HG02840 (cell line): ENCODE measurements at regions not wholly inside any gene's neighbourhood (a gene's known extent, or its start where the extent isn't known, plus 50 kb on each side); places are given as distances from the start of the nearest gene placed in this dataset.
"Not testable (repeated sequence)": the region's sequence is repeated elsewhere in the genome, so short reads cannot be mapped to it uniquely, and the experiment has no call there.

ENCODE experiments used
- ATAC-seq: cut with Tn5 transposase; IDR thresholded peaks from one replicate; pipeline ENCODE4 v1.9.1; 2021; ENCODE audit warnings: mild to moderate bottlenecking, moderate library complexity, moderate number of reproducible peaks; ENCODE audit not compliant: unreplicated experiment, low FRiP score

DNA sequence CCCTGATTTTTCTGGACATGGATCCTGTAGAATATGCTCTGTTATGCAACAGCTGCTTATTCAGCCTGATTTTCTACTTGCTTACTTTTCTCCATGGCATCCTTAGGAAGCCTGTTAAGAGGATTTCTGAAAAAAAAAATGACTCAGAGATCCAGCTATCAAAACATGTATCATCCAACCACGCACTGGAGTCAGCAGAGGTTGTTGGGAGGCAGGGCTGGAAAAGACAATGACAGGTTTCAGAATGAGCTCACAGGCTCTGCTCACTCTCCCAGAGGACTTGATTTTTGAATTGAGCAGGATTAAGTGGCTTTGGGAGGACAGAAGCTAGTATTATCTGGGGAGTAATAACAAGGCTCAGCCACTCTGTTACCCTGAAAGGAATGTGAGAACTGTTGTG, 742.3 kb downstream of the PRIM2 start:
- ATAC-seq: not testable (repeated sequence)

DNA sequence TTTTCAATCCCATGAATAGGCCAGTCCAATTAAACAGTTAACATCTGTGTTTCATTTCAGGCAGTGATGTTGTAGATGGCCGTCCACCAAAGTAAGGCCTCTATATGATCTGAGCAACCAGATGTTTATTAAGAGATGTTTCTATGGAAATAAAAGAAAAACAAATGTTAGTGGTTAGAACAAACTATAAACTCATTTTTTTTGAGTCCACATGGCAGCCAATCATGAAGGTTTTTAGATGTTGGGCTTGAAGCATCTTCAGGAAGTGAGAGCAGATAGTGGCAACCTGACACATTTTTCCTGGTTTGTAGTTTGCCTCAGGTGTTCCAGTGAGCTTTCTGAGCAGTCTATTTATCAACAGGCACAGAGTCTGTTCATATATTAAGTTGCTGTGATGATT, 746.1 kb downstream of the PRIM2 start:
- ATAC-seq: not testable (repeated sequence)

DNA sequence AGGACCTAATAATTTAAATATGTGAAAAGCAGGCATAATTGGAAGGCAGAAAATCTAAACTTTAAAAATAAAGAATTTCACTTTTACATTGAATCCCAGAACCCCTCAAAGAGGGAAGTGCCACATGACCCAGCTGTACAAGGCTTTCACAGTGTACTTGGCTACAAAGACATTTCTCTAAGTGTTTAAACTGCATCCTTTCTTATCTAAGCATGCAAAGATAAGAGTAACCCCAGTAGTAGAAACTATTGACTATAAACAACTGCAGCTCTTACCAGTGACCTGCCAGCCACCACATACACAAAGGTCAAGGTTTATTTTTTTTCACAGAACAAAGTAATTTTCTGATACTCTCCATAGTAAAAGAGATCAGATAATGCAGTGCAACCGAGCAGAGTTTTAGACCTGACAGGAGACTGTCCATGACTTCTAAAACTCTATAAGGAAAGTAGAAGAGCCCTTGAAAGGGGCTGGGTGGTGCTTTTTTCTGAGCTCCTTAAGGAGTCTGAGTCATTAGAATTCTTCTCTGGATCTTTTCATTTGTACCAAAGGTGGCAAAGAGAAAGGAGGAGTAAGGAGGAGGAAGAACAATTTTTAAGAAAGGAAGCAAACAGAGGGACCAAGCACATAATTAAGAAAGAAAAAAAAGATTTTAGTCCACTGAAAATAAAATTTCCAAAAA, 750.6 kb downstream of the PRIM2 start:
- ATAC-seq: not testable (repeated sequence)

DNA sequence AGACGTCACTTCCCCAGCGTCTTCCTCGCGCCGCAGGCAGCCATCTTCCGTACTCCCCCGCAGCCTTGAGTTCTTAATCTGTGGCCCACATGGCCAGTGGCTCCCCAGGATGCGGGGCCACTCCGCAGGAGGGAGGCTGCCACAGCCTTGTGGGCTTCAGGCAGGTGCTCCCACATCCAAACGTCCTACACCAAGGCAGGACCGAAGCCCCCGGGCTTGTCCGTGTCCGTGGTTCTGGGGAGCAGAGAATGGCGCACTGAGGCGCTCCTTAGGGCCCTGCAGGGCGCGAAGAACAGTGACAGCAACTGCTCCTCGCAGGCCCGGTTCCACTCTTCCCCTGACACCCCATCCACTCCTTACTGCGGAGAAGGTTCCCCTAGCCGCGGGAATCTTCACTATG, 755.8 kb downstream of the PRIM2 start:
- no peak for ATAC-seq

DNA sequence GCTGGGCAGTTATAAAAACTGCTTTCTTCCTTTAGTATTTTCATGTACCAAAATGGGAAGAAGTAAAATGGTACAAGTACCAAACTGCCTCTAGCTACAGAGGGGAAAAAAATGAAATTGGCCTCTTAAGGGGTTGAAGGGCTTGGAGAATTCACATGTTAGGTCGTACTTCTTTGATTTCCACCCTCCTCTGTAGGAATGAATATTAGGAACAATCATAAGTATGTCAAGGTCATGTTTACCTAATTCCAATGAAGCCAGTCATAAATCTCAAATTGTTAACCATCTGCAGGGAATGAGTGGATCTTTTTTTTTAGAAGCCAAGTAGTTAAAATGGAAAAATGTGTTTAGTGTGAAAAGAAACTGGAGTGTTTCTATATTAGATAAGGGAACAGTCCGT, 772.6 kb downstream of the PRIM2 start:
- not testable (repeated sequence) for ATAC-seq

DNA sequence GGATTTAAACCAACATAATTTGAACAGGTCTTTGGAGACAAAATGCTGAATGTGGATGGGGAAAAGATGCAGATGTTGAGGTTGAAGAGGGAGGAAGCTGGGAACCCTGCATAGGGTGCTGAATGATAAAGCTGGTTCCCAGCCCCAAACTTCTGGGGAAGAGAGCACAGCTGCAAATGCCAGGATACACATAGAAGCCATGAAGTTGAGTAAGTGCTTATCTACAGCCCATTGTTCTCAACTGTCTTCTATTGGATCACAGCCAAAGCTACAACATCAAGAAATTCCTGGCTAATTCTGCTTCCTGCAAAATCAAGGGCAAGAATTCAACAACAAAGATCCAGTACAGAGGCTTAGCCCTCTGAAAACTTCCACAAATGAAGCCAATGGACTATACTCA, 779.8 kb downstream of the PRIM2 start:
- ATAC-seq: not testable (repeated sequence)

DNA sequence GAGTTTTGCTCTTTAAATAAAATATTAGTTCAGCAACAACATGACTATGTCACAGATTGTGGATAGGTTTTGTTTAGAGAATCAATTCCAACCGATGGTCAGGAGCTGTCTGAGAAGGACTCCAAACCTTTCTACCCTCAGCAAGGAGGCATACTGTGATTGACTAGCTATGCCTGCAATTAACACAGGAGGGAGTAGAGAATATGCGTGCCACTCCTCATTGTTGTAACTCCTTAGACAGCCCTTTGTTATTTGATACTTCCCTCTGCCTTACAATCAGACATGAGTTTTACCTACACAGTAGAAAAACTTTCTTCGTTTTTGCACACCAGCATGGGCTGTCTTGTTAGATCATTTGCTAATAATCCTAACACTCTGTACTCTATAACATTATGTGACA, 796.5 kb downstream of the PRIM2 start:
- no peak for ATAC-seq

DNA sequence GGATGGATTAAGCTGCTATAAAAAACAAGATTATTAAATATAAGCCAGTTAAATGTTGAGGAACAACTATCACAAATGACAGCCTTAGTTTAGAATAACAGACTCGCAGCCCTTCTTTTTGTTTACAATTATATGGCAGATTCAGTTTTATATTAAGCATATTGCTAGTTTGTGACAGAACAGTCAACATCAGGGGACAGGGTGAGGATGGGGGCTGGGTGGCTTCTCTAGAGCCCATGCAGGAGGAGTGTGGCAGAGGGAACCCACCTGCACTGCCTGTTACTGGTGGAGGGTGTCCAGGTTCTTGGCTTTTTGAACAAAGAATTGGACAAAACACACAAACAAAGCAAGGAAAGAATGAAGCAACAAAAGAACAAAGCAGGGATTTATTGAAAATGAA, 799.7 kb downstream of the PRIM2 start:
- not testable (repeated sequence) for ATAC-seq

DNA sequence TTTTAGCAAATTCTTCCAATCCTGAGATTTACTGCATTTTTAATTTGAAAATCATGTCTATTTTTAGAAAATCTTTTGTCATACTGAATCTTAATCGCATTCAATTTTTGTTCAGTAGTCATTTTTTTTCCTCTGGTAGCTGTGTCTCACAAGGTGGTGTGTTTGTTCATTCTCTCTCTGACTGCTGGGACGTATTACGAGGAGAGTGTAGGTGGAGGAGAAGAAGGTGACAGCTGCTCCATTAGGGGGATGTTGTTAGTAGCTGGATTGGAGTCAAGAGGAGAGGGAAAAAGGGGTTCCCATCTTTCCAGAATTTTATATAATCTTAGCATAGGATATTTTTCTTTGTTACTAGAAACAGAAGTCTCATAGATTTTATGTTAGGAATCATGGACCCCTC, 804.2 kb downstream of the PRIM2 start:
- not testable (repeated sequence) for ATAC-seq

DNA sequence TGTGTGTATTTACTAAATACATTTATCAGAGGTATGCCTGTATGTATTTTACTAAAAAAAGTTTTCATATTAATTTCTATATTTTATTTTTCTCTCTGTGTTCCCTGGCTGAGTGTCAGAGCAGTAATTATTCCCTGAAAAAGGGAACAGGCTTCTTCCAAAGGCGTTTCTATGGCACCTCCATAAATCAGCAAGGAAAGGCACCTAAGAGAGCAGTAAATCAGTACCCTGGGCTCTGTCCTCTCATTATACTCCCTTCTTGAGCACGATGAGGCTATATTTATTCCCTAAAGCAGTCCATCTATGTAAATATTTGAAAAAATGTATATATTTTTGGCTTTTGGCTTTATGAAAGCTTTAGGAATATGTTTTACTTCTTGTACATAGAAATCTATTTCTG, 806.3 kb downstream of the PRIM2 start:
- ATAC-seq: not testable (repeated sequence)

DNA sequence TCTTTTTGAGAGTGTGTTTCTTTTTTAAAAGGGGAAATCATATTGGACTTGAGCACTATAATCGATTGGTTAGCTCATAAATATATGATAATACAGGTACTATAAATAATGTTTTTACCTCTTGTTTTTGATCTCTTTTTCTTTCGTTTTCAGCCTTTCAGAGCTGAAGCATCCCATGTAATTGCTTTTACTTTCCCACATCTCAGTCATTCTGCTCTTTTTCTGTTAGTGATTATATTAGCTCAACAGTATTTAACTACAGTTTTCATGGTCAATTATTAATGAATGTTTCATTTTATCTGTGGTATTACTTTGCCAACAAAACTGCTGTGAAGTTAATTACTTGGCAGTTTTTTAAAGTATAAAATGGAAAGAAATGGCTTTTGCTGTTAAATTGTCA, 811.1 kb downstream of the PRIM2 start:
- not testable (repeated sequence) for ATAC-seq

DNA sequence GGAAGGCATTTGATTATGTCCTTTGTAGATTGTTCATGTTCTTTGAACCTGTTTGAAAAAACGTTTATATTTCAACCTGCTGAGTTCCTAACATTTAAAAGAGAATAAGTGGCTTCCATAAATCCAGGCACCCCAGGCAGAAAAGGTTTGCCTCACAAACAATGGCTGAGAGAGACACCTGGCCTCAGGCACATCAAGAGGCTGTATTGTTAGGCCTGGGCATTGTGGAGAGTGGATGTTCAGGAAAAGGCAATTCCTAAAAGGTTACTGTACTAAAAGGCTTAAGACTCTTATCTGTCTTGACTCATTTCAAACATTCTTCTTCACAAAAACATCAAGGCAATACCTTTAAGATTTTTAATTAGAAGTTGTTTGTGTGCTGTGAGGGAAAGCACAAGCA, 811.7 kb downstream of the PRIM2 start:
- not testable (repeated sequence) for ATAC-seq

DNA sequence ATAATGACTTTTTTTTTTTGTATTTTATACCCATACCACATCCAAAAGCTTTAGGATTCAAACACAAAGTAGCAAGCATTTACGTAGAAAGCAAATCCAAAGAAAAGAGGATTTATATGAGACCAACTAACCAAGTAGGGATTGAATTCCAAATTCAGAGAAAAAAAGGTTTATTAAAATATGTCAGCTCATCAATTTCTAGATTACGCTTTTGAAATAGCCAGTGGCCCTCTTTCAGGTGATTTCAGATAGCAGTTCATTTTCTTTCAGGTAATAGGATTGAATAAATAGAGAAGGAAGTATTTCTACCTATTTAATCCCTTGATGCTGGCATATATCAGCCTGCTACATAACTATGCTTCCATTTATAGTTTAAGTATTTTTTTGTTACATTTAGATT, 822.3 kb downstream of the PRIM2 start:
- ATAC-seq: not testable (repeated sequence)

DNA sequence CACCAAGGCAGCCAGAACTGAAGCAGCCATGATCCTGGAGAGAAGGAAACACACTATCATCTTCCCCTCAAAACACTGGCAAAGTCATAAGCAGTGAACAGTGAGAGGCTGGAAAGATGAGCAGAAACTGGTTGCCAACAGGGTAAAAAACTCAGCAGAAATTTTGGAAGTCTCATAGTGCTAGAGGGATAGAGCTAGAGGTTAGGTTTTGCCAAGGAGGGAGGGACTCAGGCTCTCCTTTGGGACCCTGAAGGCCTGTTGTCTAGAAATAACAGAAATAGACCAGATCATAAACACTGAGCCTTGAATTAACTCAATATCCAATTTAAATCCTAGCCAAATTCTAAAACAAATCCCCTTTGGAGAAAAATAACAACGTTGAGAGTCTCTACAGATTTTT, 853.6 kb downstream of the PRIM2 start:
- not testable (repeated sequence) for ATAC-seq

DNA sequence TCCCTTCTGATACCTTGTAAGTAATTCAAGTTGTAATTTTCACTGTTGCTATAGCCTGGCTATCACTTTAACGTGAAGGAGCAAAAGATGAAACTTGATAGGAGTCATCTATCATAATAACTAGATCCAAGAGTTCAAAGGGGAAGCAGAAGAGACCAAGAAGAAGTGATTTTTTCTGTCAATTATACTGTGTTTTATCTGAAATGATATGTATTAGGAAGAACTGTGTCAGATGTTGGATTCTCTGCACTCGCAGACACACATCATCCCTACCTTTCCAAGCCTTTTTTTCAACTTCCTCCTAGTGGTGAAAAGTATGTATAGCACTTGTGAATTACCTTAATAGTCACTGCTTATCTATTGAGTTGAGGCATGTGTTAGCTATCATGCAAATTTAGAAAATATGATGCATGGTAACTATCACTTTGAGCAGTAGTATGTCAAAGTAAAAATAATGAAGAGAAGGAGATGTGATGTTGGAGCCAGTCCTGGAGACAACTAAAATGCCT, 864.2 kb downstream of the PRIM2 start:
- ATAC-seq: not testable (repeated sequence)

DNA sequence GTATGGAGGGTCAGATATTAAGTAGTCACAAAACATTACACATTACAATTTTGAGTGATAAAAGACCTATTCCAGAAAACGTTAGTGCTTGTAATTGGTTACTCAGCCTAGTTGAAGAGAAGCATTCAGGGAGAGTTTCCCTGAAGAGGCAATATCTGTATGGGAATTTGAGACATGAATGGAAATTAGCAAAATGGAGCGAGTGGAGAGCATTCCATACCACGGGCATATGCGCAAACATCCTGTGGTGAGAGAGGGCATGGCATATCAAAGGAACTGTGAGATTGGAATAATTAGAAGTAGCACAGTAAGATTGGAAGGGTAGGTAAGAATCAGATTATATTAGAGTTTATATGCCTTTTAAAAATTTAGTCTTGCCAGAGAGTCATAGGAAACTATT, 867.9 kb downstream of the PRIM2 start:
- ATAC-seq: not testable (repeated sequence)

DNA sequence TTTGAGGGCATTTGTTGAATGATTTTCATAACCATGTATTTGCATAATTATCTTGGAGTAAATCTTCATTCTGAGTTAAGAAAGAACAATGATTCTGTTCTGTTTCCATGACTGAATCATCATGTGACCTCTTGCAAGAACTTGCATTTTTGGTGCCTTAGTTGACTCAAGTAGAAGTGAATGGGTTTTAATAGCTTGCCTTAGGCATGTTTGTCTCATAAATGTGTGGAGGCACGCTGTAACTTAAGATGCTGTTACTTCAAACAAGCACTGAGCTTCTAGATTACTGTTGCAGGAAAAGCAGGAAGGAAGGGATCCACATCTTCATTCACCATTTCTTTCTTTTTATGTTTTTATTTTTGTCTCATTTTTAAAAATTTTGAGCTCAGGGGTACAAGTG, 875.8 kb downstream of the PRIM2 start:
- not testable (repeated sequence) for ATAC-seq

DNA sequence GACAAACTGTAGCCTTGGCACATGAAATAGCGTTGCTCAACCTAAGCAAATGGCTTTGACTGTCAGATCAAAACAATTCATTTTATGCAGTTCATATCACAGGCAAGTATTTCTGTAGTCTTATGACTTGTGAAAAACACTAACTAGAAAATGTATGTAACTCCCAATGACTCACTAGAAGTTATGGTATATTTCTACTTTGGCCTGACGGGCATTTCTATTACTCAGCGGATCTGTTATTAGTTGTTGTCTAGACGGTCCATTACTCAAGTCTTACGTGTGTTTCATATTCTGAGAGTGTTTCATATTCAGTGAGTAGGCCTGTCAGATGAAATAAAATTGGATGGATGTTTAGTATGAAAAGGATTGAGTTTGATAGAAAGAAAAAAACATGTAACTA, 880.9 kb downstream of the PRIM2 start:
- no peak for ATAC-seq

DNA sequence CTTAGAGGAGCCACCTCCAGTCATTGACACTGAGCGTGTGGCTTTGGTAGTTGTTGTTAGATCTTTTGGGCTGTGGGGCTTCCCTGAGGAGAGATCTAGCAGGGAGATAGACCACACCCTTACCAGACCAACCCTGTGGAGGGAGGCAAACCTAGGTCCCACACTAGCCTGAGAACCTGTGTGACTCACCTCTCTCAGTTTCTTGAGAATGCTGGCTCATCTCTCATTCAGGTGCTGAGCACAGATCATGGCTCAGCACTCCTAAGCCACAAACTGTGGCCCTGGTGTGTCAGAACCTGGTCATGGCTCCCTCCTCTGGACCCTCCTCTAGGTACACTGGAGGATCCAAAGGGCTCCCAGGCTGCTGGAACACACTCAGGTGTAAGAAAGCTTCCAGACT, 919.7 kb downstream of the PRIM2 start:
- not testable (repeated sequence) for ATAC-seq

DNA sequence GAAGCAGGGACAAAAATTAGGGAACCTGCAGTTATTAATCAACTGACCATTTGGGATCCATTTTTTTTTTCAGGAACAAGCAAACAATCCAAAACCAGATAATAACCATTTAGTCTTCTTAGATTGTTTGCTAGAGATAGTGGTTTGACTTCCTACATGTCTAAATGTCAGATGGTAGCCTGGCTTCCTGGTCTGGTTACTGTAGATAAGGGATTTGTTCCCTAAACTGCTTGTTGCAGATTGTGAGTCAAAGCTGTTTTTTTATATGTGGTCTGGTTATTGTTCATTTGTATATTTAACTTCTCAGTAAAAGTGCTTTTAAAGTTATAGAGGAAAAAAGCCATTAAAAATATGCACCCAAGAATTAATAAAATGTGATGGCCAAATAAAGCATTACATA, 921.0 kb downstream of the PRIM2 start:
- ATAC-seq: not testable (repeated sequence)

DNA sequence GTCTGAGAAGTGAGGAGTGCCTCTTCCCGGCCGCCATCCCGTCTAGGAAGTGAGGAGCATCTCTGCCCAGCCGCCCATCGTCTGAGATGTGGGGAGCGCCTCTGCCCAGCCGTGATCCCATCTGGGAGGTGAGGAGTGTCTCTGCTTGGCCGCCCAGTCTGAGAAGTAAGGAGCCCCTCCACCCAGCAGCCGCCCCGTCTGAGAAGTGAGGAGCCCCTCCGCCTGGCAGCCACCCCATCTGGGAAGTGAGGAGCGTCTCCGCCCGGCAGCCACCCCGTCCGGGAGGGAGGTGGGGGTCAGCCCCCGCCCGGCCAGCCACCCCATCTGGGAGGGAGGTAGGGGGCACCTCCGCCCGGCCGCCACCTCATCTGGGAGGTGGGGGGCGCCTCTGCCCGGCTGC, 940.2 kb downstream of the PRIM2 start:
- ATAC-seq: not testable (repeated sequence)

DNA sequence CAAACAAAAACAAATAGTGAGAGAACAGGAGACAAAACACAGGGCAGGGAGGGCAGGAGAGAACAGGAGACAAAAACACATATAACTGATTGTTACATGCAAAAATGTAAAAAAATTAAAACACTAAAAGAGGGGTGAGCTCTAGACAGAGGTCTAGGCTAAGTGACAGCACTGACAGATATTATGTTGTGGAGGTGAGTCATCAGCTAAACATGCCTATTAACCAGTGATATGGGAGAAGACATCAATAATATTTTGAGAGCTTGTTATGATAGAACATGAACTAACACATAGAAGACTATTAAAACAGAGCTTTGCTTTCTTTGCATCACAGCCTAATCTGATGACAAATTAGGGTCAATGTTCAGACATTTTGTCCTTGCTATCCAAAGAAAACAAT, 972.7 kb downstream of the PRIM2 start:
- ATAC-seq: no peak
